ENCODE measurements at regions not wholly inside any gene's neighbourhood (a gene's known extent, or its start where the extent isn't known, plus 50 kb on each side); places are given as distances from the start of the nearest gene placed in this dataset.

GRCh38 chr3:18527691-18528090 is 102.6 kb upstream of the SATB1 start:
- Histone ChIP-seq H3K9ac (ENCODE audit: insufficient read depth in 1 of 2, low read depth in 2 of 2, low read length in 2 of 2) (no peak overlapping the region), H3K4me1 (replicated peaks in 1 of 2; ENCODE audit: control insufficient read depth in 2 of 2, insufficient read depth in 2 of 2, low read length in 2 of 2) (no peaks in the 10 kb centered on the region), H3K79me2 (ENCODE audit: control insufficient read depth, insufficient read depth, low read length) (no peaks in the 10 kb centered on the region), H2AFZ (ENCODE audit: low read depth, low read length) (no peak overlapping the region), H4K20me1 (replicated peaks; ENCODE audit: control insufficient read depth, insufficient read depth, low read length) (no peaks in the 10 kb centered on the region), H3K9me1 (ENCODE audit: control insufficient read depth, insufficient read depth, low read length) (no peaks in the 10 kb centered on the region), H3K4me2 (ENCODE audit: insufficient read depth, low read length) (no peak overlapping the region), H3K27me3 (ENCODE audit: control insufficient read depth in 2 of 2, insufficient read depth in 2 of 2, low read length in 2 of 2) (no peaks in the 10 kb centered on the region), H3K9me3 (replicated peaks; ENCODE audit: control insufficient read depth, insufficient read depth, low read depth, low read length) (no peaks in the 10 kb centered on the region; the same call in 1 of the 2 replicates), H3K4me3 (no peak overlapping the region), H3K27ac (ENCODE audit: extremely low read depth, low read depth, low read length) (no peak overlapping the region), H3K36me3 (ENCODE audit: control insufficient read depth, insufficient read depth, low read length) (no peaks in the 10 kb centered on the region)
- DNase-seq (ENCODE audit: extremely low read depth in 1 of 4, low spot score in 3 of 4), result no peak
- POLR2A ChIA-PET, result no interaction called here
- TF ChIP-seq PCBP2 (IDR thresholded peaks at IDR 0.05; ENCODE audit: low read depth, low read length, poor library complexity, severe bottlenecking) (no peak), IRF2 (CRISPR knock-in tag; IDR thresholded peaks at IDR 0.05) (no peak), CEBPG (CRISPR knock-in tag; IDR thresholded peaks at IDR 0.05) (no peak), CEBPG (tag; conservative IDR thresholded peaks at IDR 0.05 in 1 of 2, IDR thresholded peaks at IDR 0.05 in 1 of 2) (no peak), HMG20B (CRISPR knock-in tag; IDR thresholded peaks at IDR 0.05) (no peak), DMBX1 (CRISPR knock-in tag; IDR thresholded peaks at IDR 0.05; ENCODE audit: borderline replicate concordance) (no peak), CGGBP1 (CRISPR knock-in tag; IDR thresholded peaks at IDR 0.05) (no peak)
- intact Hi-C loops (cut with micrococcal nuclease), result no loop called here
- no TSS peak for BruUV-seq (replicated peaks)
- CTCF ChIA-PET (ENCODE audit: low intra/inter-chr PET ratio), result no interaction called here
- ATAC-seq, result no peak
- no peak for FAIRE-seq
- in situ Hi-C loops (cut with MboI), result no loop called here

DNA sequence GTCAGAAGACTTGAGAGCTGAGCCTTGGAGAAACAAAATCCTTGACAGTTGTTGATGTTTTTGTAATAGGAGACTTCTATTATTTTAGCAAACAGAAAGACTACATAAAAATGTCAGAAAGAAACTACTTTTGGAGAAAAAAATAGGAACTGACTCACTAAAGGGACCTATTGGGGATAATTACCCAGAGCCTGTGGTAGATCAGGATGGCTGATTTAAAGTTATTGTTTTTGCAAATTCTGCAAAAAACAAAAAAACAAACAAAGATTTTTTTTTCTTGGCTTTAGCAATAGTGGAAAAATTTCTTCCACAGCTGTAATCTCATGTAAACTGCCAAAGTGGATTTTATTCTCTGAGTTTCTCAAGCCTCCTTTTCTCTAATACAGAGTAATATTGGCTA is 101.5 kb upstream of the SATB1 start:
- no peak overlapping the region for H3K4me3 ChIP-seq
- no TSS peak for BruUV-seq (replicated peaks)
- no peaks in the 10 kb centered on the region for H3K4me1 ChIP-seq (replicated peaks in 1 of 2; ENCODE audit: control insufficient read depth in 2 of 2, insufficient read depth in 2 of 2, low read length in 2 of 2)
- in situ Hi-C loops (cut with MboI), result no loop called here
- no peak for DNase-seq (ENCODE audit: extremely low read depth in 1 of 4, low spot score in 3 of 4)
- H4K20me1 ChIP-seq (replicated peaks; ENCODE audit: control insufficient read depth, insufficient read depth, low read length), result no peaks in the 10 kb centered on the region
- TF ChIP-seq, protein P1, sequence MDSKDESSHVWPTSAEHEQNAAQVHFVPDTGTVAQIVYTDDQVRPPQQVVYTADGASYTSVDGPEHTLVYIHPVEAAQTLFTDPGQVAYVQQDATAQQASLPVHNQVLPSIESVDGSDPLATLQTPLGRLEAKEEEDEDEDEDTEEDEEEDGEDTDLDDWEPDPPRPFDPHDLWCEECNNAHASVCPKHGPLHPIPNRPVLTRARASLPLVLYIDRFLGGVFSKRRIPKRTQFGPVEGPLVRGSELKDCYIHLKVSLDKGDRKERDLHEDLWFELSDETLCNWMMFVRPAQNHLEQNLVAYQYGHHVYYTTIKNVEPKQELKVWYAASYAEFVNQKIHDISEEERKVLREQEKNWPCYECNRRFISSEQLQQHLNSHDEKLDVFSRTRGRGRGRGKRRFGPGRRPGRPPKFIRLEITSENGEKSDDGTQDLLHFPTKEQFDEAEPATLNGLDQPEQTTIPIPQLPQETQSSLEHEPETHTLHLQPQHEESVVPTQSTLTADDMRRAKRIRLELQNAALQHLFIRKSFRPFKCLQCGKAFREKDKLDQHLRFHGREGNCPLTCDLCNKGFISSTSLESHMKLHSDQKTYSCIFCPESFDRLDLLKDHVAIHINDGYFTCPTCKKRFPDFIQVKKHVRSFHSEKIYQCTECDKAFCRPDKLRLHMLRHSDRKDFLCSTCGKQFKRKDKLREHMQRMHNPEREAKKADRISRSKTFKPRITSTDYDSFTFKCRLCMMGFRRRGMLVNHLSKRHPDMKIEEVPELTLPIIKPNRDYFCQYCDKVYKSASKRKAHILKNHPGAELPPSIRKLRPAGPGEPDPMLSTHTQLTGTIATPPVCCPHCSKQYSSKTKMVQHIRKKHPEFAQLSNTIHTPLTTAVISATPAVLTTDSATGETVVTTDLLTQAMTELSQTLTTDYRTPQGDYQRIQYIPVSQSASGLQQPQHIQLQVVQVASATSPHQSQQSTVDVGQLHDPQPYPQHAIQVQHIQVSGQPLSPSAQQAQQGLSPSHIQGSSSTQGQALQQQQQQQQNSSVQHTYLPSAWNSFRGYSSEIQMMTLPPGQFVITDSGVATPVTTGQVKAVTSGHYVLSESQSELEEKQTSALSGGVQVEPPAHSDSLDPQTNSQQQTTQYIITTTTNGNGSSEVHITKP (IDR thresholded peaks at IDR 0.05; ENCODE audit: partially characterized antibody), result no peak
- H2AFZ ChIP-seq (ENCODE audit: low read depth, low read length), result no peak overlapping the region
- H3K27ac ChIP-seq (ENCODE audit: extremely low read depth, low read depth, low read length), result no peak overlapping the region
- no peak for ATAC-seq
- H3K36me3 ChIP-seq (ENCODE audit: control insufficient read depth, insufficient read depth, low read length), result no peaks in the 10 kb centered on the region
- H3K27me3 ChIP-seq (ENCODE audit: control insufficient read depth in 2 of 2, insufficient read depth in 2 of 2, low read length in 2 of 2), result no peaks in the 10 kb centered on the region
- no peak for FAIRE-seq
- POLR2A ChIA-PET, result no interaction called here
- H3K9ac ChIP-seq (ENCODE audit: insufficient read depth in 1 of 2, low read depth in 2 of 2, low read length in 2 of 2), result no peak overlapping the region
- no peaks in the 10 kb centered on the region; the same call in 1 of the 2 replicates for H3K9me3 ChIP-seq (replicated peaks; ENCODE audit: control insufficient read depth, insufficient read depth, low read depth, low read length)
- H3K79me2 ChIP-seq (ENCODE audit: control insufficient read depth, insufficient read depth, low read length), result no peaks in the 10 kb centered on the region
- intact Hi-C loops (cut with micrococcal nuclease), result no loop called here
- no peak overlapping the region for H3K4me2 ChIP-seq (ENCODE audit: insufficient read depth, low read length)
- CTCF ChIA-PET (ENCODE audit: low intra/inter-chr PET ratio), result no interaction called here
- H3K9me1 ChIP-seq (ENCODE audit: control insufficient read depth, insufficient read depth, low read length), result no peaks in the 10 kb centered on the region

Data from K562 (cell line).